ENCODE measurements at regions not wholly inside any gene's neighbourhood (a gene's known extent, or its start where the extent isn't known, plus 50 kb on each side); places are given as distances from the start of the nearest gene placed in this dataset.
"Not testable (repeated sequence)": the region's sequence is repeated elsewhere in the genome, so short reads cannot be mapped to it uniquely, and the experiment has no call there.

DNA sequence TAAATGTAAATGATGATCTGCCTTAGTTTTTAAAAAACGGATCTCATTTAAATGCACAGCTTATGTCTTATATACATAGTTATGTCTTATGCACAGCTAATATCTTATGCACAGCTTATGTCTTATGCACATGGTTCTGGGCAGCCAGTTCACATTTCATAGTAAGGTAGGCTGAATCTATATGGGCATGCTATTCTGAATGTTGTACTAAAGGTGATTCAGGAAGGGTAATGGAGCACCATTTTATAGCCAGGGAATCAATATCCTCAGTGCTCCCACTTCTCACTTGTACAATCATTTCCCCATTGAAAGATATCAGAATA is 77.9 kb upstream of the MID1 start:
- TF ChIP-seq, protein P1, sequence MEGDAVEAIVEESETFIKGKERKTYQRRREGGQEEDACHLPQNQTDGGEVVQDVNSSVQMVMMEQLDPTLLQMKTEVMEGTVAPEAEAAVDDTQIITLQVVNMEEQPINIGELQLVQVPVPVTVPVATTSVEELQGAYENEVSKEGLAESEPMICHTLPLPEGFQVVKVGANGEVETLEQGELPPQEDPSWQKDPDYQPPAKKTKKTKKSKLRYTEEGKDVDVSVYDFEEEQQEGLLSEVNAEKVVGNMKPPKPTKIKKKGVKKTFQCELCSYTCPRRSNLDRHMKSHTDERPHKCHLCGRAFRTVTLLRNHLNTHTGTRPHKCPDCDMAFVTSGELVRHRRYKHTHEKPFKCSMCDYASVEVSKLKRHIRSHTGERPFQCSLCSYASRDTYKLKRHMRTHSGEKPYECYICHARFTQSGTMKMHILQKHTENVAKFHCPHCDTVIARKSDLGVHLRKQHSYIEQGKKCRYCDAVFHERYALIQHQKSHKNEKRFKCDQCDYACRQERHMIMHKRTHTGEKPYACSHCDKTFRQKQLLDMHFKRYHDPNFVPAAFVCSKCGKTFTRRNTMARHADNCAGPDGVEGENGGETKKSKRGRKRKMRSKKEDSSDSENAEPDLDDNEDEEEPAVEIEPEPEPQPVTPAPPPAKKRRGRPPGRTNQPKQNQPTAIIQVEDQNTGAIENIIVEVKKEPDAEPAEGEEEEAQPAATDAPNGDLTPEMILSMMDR (IDR thresholded peaks at IDR 0.05): no peak
- ATAC-seq (ENCODE audit: low FRiP score) (no peak), DNase-seq (ENCODE audit: low spot score) (no peak)

DNA sequence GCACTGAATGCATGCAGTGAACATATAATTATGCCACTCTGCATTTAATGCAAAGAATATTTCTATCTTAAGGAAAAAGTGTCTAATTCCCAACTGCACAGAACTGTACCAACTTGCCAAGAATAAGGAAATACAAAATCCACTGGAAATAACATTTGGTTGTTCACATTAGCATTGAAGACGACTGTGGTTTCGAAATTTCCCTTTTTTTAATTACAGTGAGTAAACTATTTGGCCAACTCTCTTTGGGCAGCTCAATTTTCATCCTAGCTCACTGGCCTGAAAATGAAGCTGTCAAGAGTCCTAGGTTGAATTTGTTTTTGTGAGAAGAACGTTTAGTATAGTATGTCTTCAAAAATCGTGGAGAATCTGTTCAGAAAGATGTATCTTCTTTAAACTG is 81.6 kb upstream of the MID1 start:
- ATAC-seq (ENCODE audit: low FRiP score): no peak
- no peak for DNase-seq (ENCODE audit: low spot score)
- TF ChIP-seq, protein P1 (IDR thresholded peaks at IDR 0.05): no peak

DNA sequence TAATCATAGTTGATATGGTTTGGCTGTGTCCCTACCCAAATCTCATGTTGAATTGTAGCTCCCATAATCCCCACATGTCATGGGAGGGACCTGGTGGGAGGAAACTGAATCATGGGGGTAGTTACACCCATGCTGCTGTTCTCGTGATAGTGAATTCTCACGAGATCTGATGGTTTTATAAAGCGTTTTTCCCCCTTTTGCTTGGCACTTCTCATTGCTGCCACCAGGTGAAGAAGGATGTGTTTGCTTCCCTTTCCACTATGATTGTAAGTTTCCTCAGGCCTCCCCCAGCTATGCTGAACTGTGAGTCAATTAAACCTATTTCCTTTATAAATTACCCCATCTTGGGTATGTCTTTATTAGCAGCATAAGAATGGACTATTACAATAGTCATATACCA is 86.0 kb upstream of the MID1 start:
- DNase-seq (ENCODE audit: low spot score); ATAC-seq (ENCODE audit: low FRiP score): not testable (repeated sequence)

DNA sequence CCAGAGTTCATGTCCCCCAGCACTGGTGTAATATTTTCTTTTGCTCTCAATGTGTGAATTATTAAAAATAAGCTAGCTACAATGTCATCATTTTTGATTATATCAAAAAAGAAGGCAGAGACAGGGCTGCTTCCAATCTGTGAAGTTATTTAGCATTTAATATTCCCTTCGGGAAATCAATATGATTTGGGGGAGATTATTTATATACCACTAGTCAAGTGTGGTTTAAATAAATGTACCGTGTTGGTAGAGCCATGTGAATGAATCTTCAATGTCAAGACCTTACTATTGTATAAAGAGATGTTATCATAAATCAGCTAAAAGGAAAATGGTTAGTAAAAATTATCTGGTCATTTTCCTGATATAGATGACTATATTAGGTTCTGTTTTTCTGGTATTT is 87.4 kb upstream of the MID1 start:
- no peak for DNase-seq (ENCODE audit: low spot score)
- TF ChIP-seq, protein P1 (IDR thresholded peaks at IDR 0.05): no peak
- ATAC-seq (ENCODE audit: low FRiP score): no peak

DNA sequence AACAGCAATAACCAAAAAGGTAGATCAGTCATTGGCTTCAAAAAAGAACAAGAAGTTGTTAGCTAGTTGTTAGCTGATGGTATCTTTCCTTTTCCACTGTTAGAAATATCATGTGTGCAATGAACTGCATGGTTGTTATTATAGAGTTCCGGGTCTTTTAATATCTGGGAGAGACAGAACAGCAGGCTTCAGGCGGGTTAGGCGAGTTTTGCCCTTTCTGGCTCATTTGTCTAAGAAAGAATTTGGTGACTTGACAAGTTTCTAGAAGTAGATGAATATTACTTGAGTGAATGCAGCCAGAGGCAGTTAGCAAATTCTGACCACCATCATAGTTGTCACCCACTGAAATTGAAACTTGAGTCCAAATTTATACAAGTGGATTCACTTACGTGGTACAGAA is 88.9 kb upstream of the MID1 start:
- ATAC-seq (ENCODE audit: low FRiP score) (no peak), DNase-seq (ENCODE audit: low spot score) (no peak)
- TF ChIP-seq, protein P1 (IDR thresholded peaks at IDR 0.05): no peak

DNA sequence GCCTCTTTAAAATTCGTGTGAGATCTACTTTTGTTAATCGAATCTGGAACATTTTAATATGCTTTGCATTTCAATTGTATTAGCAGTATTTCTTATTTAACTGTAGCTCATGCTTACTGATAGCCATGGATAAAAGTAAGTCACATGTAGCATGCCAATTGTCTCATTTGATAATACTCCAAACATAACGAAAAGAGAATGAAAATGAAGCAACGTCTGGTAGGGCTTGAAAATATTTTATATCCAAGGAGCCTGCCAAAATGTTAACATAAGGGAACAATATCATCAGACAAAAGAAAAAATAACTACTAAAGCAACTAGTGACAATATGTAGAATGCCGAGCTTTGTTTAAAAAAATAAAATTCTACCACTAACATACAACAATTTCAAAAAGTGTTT is 94.1 kb upstream of the MID1 start:
- no peak for DNase-seq (ENCODE audit: low spot score)
- TF ChIP-seq, protein P1 (IDR thresholded peaks at IDR 0.05): no peak
- ATAC-seq (ENCODE audit: low FRiP score): no peak

DNA sequence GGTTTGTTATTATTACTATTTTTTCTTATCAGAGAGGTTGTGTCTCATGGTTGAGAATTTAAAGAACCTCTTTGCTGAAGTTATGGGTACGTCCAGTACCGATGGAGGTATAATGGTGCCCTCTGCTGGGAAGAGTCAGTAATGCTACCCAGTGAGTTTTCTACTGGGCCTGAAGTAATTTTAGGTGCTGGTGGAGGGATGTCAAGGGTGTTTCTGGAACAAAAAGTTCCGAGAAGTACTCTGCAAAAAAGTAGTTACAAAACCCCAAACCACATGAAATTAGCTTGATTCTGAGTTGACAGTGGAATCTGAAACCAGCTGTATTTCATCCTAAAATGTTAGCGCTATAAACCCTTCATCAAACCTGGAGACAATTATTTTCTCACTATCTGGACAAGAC is 102.5 kb upstream of the MID1 start:
- DNase-seq (ENCODE audit: low spot score): peak; percentile 45
- ATAC-seq (ENCODE audit: low FRiP score): peak; percentile 81
- TF ChIP-seq, protein P1 (IDR thresholded peaks at IDR 0.05): peak in 2 of 3 donors; percentile 42 to 54

DNA sequence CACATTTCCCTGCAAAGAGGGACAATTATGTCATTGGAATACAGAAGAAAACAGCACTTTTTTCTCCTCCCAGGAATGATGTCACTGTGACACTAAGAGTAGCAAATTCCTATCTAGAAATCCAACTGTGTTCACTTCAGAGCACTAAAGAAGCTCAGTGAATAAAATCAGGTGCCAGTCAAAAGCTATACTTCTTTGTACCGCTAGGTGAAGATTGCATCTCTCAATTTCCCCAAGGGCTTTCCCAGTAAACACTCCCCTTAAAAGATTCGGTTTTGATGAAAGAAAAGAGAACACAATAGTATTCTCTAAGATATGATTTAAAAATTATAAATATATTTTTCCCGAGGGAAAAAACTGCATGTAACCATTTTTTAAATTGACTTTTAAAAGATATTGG is 104.7 kb upstream of the MID1 start:
- no peak for DNase-seq (ENCODE audit: low spot score)
- no peak for ATAC-seq (ENCODE audit: low FRiP score)
- TF ChIP-seq, protein P1 (IDR thresholded peaks at IDR 0.05): no peak

Measured in omental fat pad (tissue), 3 donors.